B cell (primary cell): ENCODE measurements at regions not wholly inside any gene's neighbourhood (a gene's known extent, or its start where the extent isn't known, plus 50 kb on each side); places are given as distances from the start of the nearest gene placed in this dataset.

Experiments
- CTCF ChIP-seq: fragments of 200-600 bp; IDR thresholded peaks from one replicate; pipeline ENCODE4 v1.8.0; 2022; ENCODE audit warnings: antibody characterized with exemption, mild to moderate bottlenecking
- EZH2 ChIP-seq: IDR thresholded peaks from 2 replicates; pipeline ENCODE4 v1.6.1; 2012; ENCODE audit warnings: borderline replicate concordance, low read depth, mild to moderate bottlenecking, moderate library complexity, low read length; ENCODE audit not compliant: insufficient read depth, poor library complexity, severe bottlenecking

GRCh38 chr9:28014212-28014611, 440.9 kb upstream of the C9orf72 start:
- no peak for TF ChIP-seq CTCF
- no peak for TF ChIP-seq EZH2
